Activated T-helper 2 cell treated with anti-CD3 and anti-CD28 coated beads, Interferon-gamma antibody, Interleukin-2, Interleukin-4, amounts not matched to agents 10 μg/mL and 5 μg/mL and 100 μg/mL, durations not matched to agents 14 hours and 24 hours and 36 hours (primary cell): ENCODE measurements at regions not wholly inside any gene's neighbourhood (a gene's known extent, or its start where the extent isn't known, plus 50 kb on each side); places are given as distances from the start of the nearest gene placed in this dataset.

ENCODE experiments used
- DNase-seq: peaks from one replicate; pipeline ENCODE4 v3.0.0; 2021; ENCODE audit warnings: low spot score
- H3K27ac Mint-ChIP-seq: one replicate; pipeline ENCODE4 v1.8.0; 2021; ENCODE audit warnings: mixed read lengths
- H3K27me3 Mint-ChIP-seq: one replicate; pipeline ENCODE4 v1.8.0; 2021; ENCODE audit warnings: low read depth, mixed read lengths
- H3K36me3 Mint-ChIP-seq: one replicate; pipeline ENCODE4 v1.8.0; 2021; ENCODE audit warnings: low read depth, mixed read lengths
- H3K4me1 Mint-ChIP-seq: one replicate; pipeline ENCODE4 v1.8.0; 2021; ENCODE audit warnings: low read depth, mixed read lengths
- H3K4me3 Mint-ChIP-seq: one replicate; pipeline ENCODE4 v1.8.0; 2021; ENCODE audit warnings: low read depth, mild to moderate bottlenecking, moderate library complexity, mixed read lengths
- H3K9me3 Mint-ChIP-seq: one replicate; pipeline ENCODE4 v1.8.0; 2021; ENCODE audit warnings: mixed read lengths
- intact Hi-C: fragments of 100-400 bp; cut with micrococcal nuclease; formaldehyde crosslinking; loops from one replicate; pipeline ENCODE4 v1.15.1; 2023

DNA sequence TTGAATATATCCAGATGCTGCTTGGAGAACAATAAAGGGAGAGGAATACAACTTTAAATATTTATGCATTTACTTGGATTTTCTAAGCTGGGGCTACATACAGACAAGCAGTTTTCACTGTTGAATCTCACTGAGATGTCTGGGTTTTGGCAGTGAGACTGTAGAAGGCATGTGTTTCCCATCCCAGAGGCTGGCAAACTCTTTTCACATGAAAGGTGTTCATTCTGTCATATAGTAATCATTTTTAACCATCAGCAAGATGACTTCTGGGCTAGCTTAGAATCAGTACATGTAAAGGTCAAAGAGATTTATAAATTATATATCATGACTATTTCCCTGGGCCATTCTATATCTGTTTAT, 218.7 kb upstream of the SGO1 start:
- no peak overlapping the region for H3K4me3 Mint-ChIP-seq

GRCh38 chr3:20403986-20404740, 218.2 kb upstream of the SGO1 start:
- H3K4me3 Mint-ChIP-seq: no peak overlapping the region
- no peaks in the 10 kb centered on the region for H3K27me3 Mint-ChIP-seq
- H3K27ac Mint-ChIP-seq: no peak overlapping the region
- no peaks in the 10 kb centered on the region for H3K9me3 Mint-ChIP-seq
- DNase-seq: no peak
- no peaks in the 10 kb centered on the region for H3K4me1 Mint-ChIP-seq
- no peaks in the 10 kb centered on the region for H3K36me3 Mint-ChIP-seq
- intact Hi-C loops: no loop called here

More for the DNA sequence above, 218.7 kb upstream of the SGO1 start:
- intact Hi-C loops: no loop called here
- no peaks in the 10 kb centered on the region for H3K27me3 Mint-ChIP-seq
- no peaks in the 10 kb centered on the region for H3K9me3 Mint-ChIP-seq
- H3K27ac Mint-ChIP-seq: no peak overlapping the region
- no peaks in the 10 kb centered on the region for H3K36me3 Mint-ChIP-seq
- DNase-seq: no peak
- H3K4me1 Mint-ChIP-seq: no peaks in the 10 kb centered on the region

DNA sequence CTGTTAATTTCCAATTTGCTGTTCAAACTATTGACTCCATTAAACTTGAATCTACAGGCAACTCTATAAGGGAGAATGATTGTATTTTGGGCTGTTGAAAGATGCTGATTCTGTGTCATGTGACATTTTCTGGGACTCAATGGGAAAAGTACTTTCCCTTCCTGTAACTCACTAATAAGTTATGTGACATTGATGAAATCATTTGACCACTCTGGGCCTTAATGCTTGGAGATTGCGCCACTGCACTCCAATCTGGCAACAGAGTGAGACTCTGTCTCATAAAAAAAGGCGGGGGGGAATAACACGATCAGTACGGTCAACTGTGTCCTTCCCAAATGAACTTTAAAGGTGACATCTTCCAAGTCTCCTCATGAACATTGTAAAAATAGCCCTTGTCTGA, 215.2 kb upstream of the SGO1 start:
- intact Hi-C loops: no loop called here
- Mint-ChIP-seq H3K9me3 (no peaks in the 10 kb centered on the region), H3K4me1 (no peaks in the 10 kb centered on the region), H3K27me3 (no peaks in the 10 kb centered on the region), H3K27ac (no peak overlapping the region), H3K4me3 (no peak overlapping the region), H3K36me3 (no peaks in the 10 kb centered on the region)
- no peak for DNase-seq

- Mint-ChIP-seq H3K4me1 (no peaks in the 10 kb centered on the region), H3K27me3 (no peaks in the 10 kb centered on the region), H3K9me3 (no peaks in the 10 kb centered on the region), H3K4me3 (no peak overlapping the region), H3K27ac (no peak overlapping the region), H3K36me3 (no peaks in the 10 kb centered on the region)
- DNase-seq: no peak
- intact Hi-C loops: no loop called here
Measured at GRCh38 chr3:20400686-20401085, 214.7 kb upstream of the SGO1 start.

DNA sequence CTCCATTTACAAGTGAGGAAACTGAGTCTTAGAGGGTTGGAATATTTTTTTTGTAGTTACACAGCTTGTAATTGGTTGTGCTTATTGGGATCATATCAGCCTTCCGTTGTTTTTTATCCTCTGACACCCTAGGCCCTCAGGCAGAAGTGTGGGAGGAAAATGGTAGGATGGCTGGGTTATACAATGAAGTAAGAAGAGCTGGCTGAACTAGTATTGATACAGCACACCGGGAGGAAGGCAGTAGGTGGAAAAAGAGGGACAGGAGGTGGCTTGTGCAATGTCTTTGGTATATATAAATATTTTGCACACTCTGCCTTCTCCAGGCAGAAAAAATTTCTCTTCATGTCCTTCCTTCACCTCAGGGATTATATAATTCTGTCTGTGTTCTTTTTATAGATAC, 214.3 kb upstream of the SGO1 start:
- DNase-seq: no peak
- intact Hi-C loops: no loop called here
- H3K36me3 Mint-ChIP-seq: no peaks in the 10 kb centered on the region

GRCh38 chr3:20396335-20396734, 210.3 kb upstream of the SGO1 start:
- no peaks in the 10 kb centered on the region for H3K27me3 Mint-ChIP-seq
- intact Hi-C loops: no loop called here
- no peak overlapping the region for H3K27ac Mint-ChIP-seq
- DNase-seq: no peak
- H3K4me1 Mint-ChIP-seq: no peaks in the 10 kb centered on the region
- no peaks in the 10 kb centered on the region for H3K9me3 Mint-ChIP-seq
- H3K4me3 Mint-ChIP-seq: no peak overlapping the region
- no peaks in the 10 kb centered on the region for H3K36me3 Mint-ChIP-seq

More for the DNA sequence above, 214.3 kb upstream of the SGO1 start:
- Mint-ChIP-seq H3K4me3 (no peak overlapping the region), H3K27ac (no peak overlapping the region), H3K27me3 (no peaks in the 10 kb centered on the region), H3K4me1 (no peaks in the 10 kb centered on the region), H3K9me3 (no peaks in the 10 kb centered on the region)

DNA sequence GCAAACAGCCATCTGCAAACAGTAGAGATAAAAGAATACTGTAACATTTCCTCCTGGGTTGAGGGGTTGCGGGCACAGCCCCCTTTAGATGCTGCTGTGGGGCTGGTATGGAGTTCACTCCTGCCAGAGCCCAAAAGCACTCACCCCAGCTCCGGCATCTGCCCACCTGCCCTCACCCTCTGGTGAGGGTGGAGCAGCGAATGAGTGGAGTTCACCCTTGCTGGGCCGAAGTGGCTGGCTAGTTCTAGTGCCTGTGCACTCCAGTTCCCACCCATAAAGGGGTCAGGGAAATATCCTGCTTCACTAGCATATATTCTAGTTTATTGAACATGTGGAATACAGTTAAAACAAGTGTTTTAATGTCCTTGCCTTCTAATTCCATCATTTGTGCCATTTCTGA, 209.7 kb upstream of the SGO1 start:
- H3K9me3 Mint-ChIP-seq: no peaks in the 10 kb centered on the region

DNA sequence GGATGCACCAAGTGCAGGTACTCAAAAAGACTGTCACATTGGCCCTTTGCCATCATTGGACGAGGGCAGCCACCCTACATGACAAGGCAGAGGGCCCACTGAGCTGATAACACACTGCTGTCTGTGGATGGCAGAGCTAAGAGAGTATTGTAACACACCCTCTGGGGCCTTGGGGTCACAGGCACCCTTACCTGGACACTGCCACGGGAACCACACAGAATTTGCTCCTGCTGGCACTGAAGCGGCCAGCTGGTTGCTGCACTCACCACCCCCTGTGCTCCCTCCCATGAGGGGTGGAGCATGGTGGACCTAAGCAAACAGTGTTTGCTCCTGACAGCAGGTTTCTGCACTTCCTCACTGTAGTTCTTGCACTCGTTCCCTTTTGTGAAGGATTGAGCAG, 208.2 kb upstream of the SGO1 start:
- Mint-ChIP-seq H3K27ac (no peak overlapping the region), H3K9me3 (no peaks in the 10 kb centered on the region), H3K27me3 (no peaks in the 10 kb centered on the region), H3K4me3 (no peak overlapping the region), H3K36me3 (no peaks in the 10 kb centered on the region), H3K4me1 (no peaks in the 10 kb centered on the region)
- DNase-seq: no peak
- intact Hi-C loops: no loop called here

More for the DNA sequence above, 209.7 kb upstream of the SGO1 start:
- Mint-ChIP-seq H3K27me3 (no peaks in the 10 kb centered on the region), H3K4me3 (no peak overlapping the region), H3K36me3 (no peaks in the 10 kb centered on the region), H3K27ac (no peak overlapping the region), H3K4me1 (no peaks in the 10 kb centered on the region)
- DNase-seq: no peak
- intact Hi-C loops: no loop called here

DNA sequence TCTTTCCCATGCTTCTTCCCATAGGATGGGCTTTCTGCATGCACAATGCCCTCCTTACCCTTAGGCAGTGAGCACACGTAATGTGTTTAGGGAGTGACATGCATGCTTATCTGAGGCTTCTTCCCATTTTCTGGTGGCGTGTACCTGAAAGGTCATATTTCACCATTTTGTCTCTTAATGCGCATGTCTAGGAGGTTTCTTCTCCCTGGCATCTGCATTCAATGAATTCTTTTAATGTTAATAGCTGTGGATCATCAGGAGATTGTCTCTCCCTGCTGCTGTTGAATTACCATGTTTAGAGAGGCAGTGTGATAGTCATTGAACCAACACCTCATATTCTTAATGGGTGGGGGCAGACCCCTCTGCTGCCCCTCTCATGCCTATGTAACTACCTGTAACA, 205.6 kb upstream of the SGO1 start:
- intact Hi-C loops: no loop called here
- Mint-ChIP-seq H3K27ac (no peak overlapping the region), H3K4me1 (no peaks in the 10 kb centered on the region), H3K27me3 (no peaks in the 10 kb centered on the region), H3K4me3 (no peak overlapping the region), H3K36me3 (no peaks in the 10 kb centered on the region), H3K9me3 (no peaks in the 10 kb centered on the region)
- no peak for DNase-seq

- no peaks in the 10 kb centered on the region for H3K9me3 Mint-ChIP-seq
- H3K36me3 Mint-ChIP-seq: no peaks in the 10 kb centered on the region
- H3K4me3 Mint-ChIP-seq: no peak overlapping the region
- H3K27me3 Mint-ChIP-seq: no peaks in the 10 kb centered on the region
- no peak overlapping the region for H3K27ac Mint-ChIP-seq
- intact Hi-C loops: no loop called here
- no peaks in the 10 kb centered on the region for H3K4me1 Mint-ChIP-seq
- DNase-seq: no peak
Measured at GRCh38 chr3:20388971-20389370, 203.0 kb upstream of the SGO1 start.

- intact Hi-C loops: no loop called here
- no peaks in the 10 kb centered on the region for H3K27me3 Mint-ChIP-seq
- no peak overlapping the region for H3K27ac Mint-ChIP-seq
- H3K9me3 Mint-ChIP-seq: no peaks in the 10 kb centered on the region
- H3K4me3 Mint-ChIP-seq: no peak overlapping the region
- no peak for DNase-seq
- no peaks in the 10 kb centered on the region for H3K4me1 Mint-ChIP-seq
- no peaks in the 10 kb centered on the region for H3K36me3 Mint-ChIP-seq
Measured at GRCh38 chr3:20380295-20380694, 194.3 kb upstream of the SGO1 start.

- Mint-ChIP-seq H3K27me3 (no peaks in the 10 kb centered on the region), H3K4me3 (no peak overlapping the region), H3K4me1 (no peaks in the 10 kb centered on the region), H3K36me3 (no peaks in the 10 kb centered on the region), H3K9me3 (no peaks in the 10 kb centered on the region), H3K27ac (no peak overlapping the region)
- no peak for DNase-seq
- intact Hi-C loops: no loop called here
Measured at GRCh38 chr3:20378315-20378714, 192.3 kb upstream of the SGO1 start.

- H3K4me3 Mint-ChIP-seq: no peak overlapping the region
- DNase-seq: no peak
- H3K27me3 Mint-ChIP-seq: no peaks in the 10 kb centered on the region
- no peaks in the 10 kb centered on the region for H3K4me1 Mint-ChIP-seq
- H3K27ac Mint-ChIP-seq: no peak overlapping the region
- intact Hi-C loops: no loop called here
- no peaks in the 10 kb centered on the region for H3K36me3 Mint-ChIP-seq
- no peaks in the 10 kb centered on the region for H3K9me3 Mint-ChIP-seq
Measured at GRCh38 chr3:20376665-20377217, 190.7 kb upstream of the SGO1 start.

DNA sequence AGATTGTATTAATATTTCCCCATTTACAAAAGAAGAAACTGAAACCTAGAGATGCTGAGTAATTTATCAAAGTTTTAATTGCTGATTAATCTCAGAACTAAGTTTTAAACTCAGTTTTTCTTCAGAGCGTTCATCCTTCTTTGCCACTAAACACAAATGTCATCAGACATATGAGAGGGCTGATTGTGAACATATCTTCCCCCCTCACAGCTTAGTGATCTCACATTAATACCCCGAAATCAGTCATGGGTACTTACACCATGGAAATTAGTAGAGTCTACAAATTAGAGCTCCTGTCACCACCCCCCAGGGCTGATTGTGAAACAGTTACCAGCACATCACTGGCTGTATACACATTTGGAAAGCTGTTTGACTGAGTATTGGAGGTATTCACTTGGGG, 189.3 kb upstream of the SGO1 start:
- Mint-ChIP-seq H3K27ac (no peak overlapping the region), H3K36me3 (no peaks in the 10 kb centered on the region), H3K9me3 (no peaks in the 10 kb centered on the region), H3K4me3 (no peak overlapping the region), H3K4me1 (no peaks in the 10 kb centered on the region), H3K27me3 (no peaks in the 10 kb centered on the region)
- no peak for DNase-seq
- intact Hi-C loops: no loop called here
